MM.1S (cell line): ENCODE measurements at regions not wholly inside any gene's neighbourhood (a gene's known extent, or its start where the extent isn't known, plus 50 kb on each side); places are given as distances from the start of the nearest gene placed in this dataset.

Experiments
- EZH2 ChIP-seq: fragments of 300-600 bp; sonication (generic); optimal IDR thresholded peaks from 2 replicates; pipeline ENCODE3; 2017; ENCODE audit warnings: low read depth, mild to moderate bottlenecking, antibody characterized with exemption, low read length, mixed read lengths
- TF ChIP-seq, protein P1 (sequence below): fragments of 300-600 bp; sonication (generic); IDR thresholded peaks from 2 replicates; pipeline ENCODE4 v1.5.1; 2016; ENCODE audit warnings: antibody characterized with exemption, low read length, mixed read lengths

DNA sequence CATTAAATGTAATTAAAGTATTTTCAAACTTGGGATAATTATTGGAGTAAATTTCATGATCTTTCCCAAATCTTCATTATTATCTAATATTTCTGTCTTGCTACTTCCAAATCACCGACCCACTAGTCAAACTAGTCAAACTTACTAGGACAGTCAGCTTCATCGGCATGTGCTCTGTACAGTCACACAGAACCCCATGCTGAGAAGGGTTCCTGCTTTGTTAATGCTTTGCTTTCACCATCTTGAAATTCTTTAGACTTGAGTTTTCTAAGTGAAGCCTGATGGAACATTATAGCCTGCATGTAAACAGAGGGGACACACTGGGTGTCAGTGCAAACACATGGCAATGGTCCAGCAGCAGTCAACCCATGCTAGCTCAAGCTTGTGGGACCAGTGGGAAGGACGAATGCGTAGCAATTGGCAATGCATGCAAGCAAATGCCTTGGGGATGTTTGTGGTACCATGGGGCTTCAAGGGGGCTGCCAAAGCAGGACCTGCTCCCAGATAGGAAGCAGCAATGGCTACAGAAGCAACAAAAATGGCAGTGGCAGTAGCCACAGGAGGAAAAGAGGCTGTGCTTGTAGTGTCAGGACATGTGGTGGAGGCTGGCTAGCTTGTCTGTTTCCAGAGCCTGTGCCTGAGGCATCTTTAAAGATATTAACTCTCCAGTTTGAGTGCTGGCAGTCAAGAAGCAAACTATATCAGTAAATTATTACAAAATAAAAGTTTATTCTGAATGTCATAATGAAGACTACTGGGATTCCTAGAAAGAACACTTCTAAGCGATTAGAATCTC, 441.1 kb upstream of the SEMA3D start:
- TF ChIP-seq, protein P1, sequence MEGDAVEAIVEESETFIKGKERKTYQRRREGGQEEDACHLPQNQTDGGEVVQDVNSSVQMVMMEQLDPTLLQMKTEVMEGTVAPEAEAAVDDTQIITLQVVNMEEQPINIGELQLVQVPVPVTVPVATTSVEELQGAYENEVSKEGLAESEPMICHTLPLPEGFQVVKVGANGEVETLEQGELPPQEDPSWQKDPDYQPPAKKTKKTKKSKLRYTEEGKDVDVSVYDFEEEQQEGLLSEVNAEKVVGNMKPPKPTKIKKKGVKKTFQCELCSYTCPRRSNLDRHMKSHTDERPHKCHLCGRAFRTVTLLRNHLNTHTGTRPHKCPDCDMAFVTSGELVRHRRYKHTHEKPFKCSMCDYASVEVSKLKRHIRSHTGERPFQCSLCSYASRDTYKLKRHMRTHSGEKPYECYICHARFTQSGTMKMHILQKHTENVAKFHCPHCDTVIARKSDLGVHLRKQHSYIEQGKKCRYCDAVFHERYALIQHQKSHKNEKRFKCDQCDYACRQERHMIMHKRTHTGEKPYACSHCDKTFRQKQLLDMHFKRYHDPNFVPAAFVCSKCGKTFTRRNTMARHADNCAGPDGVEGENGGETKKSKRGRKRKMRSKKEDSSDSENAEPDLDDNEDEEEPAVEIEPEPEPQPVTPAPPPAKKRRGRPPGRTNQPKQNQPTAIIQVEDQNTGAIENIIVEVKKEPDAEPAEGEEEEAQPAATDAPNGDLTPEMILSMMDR = no peak
- no peak for TF ChIP-seq EZH2
